ENCODE measurements at regions not wholly inside any gene's neighbourhood (a gene's known extent, or its start where the extent isn't known, plus 50 kb on each side); places are given as distances from the start of the nearest gene placed in this dataset.

GRCh38 chr4:24172406-24172805 lies 282.6 kb upstream of the PPARGC1A start:
- TF ChIP-seq CTCF (IDR thresholded peaks at IDR 0.05) (no peak), EZH2 (IDR thresholded peaks at IDR 0.05) (no peak)

Data from neural progenitor cell (in vitro differentiated cells).